SK-N-SH (cell line): ENCODE measurements at regions not wholly inside any gene's neighbourhood (a gene's known extent, or its start where the extent isn't known, plus 50 kb on each side); places are given as distances from the start of the nearest gene placed in this dataset.
A peak's percentile ranks its signal among the peaks of the same experiment; 100 is the strongest.

ENCODE experiments used
- CTCF ChIA-PET: fragments of 300-600, 350-600 bp; formaldehyde crosslinking; extraction: SDS; loops from one replicate; lab custom pipeline; 2021; lab: Yijun Ruan, JAX
- POLR2A ChIA-PET: fragments of 350-600 bp; sonication (Branson Sonifier 250); formaldehyde crosslinking; extraction: SDS; loops from one replicate; lab custom pipeline; 2020; ENCODE audit warnings: antibody characterized with exemption, inconsistent platforms; lab: Yijun Ruan, JAX
- DNase-seq: peaks from one replicate; pipeline ENCODE4 v3.0.0; 2012
- H2AFZ ChIP-seq: fragments of 200-600 bp; sonication (generic); 2 replicates; pipeline ENCODE4 v1.8.1; 2016; ENCODE audit warnings: antibody characterized with exemption, mild to moderate bottlenecking, low read depth
- H3F3A ChIP-seq: fragments of 200-600 bp; sonication (generic); replicated peaks from 2 replicates; pipeline ENCODE3; 2016; ENCODE audit warnings: antibody characterized with exemption, mild to moderate bottlenecking; ENCODE audit not compliant: insufficient read depth
- H3K27ac ChIP-seq, 2 experiments: fragments of 200-500 bp in 1 of 2; fragments of 200-600 bp in 1 of 2; sonication (Bioruptor generic) in 1 of 2; sonication (generic), shearing (Covaris generic) in 1 of 2; 2 replicates each; pipeline versions ENCODE4 v1.5.1 to v1.6.1; 2014 to 2016; ENCODE audit warnings: low read depth in 2 of 2, inconsistent platforms in 1 of 2, low read length in 1 of 2, mild to moderate bottlenecking in 1 of 2, mixed read lengths in 1 of 2
- H3K27me3 ChIP-seq: fragments of 200-600 bp; sonication (generic), shearing (Covaris generic); 2 replicates; pipeline ENCODE4 v1.6.1; 2016; ENCODE audit warnings: mixed run types; ENCODE audit not compliant: insufficient read depth
- H3K36me3 ChIP-seq, 2 experiments: fragments of 200-500 bp in 1 of 2; fragments of 200-600 bp in 1 of 2; sonication (Bioruptor generic) in 1 of 2; sonication (generic) in 1 of 2; replicated peaks in 1 of 2; 2 replicates each; pipeline versions ENCODE3 to v1.5.1; 2014 to 2016; ENCODE audit warnings: low read length in 1 of 2, mild to moderate bottlenecking in 1 of 2; ENCODE audit not compliant: insufficient read depth in 2 of 2, control insufficient read depth in 1 of 2
- H3K4me1 ChIP-seq, 2 experiments: fragments of 200-500 bp in 1 of 2; fragments of 200-600 bp in 1 of 2; sonication (Bioruptor generic) in 1 of 2; sonication (generic), shearing (Covaris generic) in 1 of 2; 2 replicates each; pipeline versions ENCODE4 v1.5.1 to v1.6.1; 2014 to 2016; ENCODE audit warnings: low read depth in 1 of 2, low read length in 1 of 2, mixed run types in 1 of 2; ENCODE audit not compliant: insufficient read depth in 2 of 2, control insufficient read depth in 1 of 2
- H3K4me2 ChIP-seq: fragments of 200-600 bp; sonication (generic), shearing (Covaris generic); 2 replicates; pipeline ENCODE4 v1.6.1; 2017; ENCODE audit warnings: mixed run types
- H3K4me3 ChIP-seq, 2 experiments: fragments of 200-500 bp in 1 of 2; fragments of 200-600 bp in 1 of 2; sonication (Bioruptor generic) in 1 of 2; sonication (generic), shearing (Covaris generic) in 1 of 2; 2 replicates each; pipeline versions ENCODE4 v1.5.1 to v1.8.1; 2014 to 2016; ENCODE audit warnings: low read depth in 2 of 2, inconsistent platforms in 1 of 2, low read length in 1 of 2, mild to moderate bottlenecking in 1 of 2, mixed read lengths in 1 of 2, moderate library complexity in 1 of 2
- H3K79me2 ChIP-seq: fragments of 200-600 bp; sonication (generic); 2 replicates; pipeline ENCODE4 v1.8.1; 2017; ENCODE audit warnings: mild to moderate bottlenecking; ENCODE audit not compliant: insufficient read depth
- H3K9ac ChIP-seq: fragments of 200-600 bp; sonication (generic); 2 replicates; pipeline ENCODE4 v1.6.1; 2017; ENCODE audit warnings: mixed run types
- H3K9me2 ChIP-seq: fragments of 200-600 bp; sonication (generic); 2 replicates; pipeline ENCODE4 v1.6.1; 2017; ENCODE audit warnings: mixed run types
- H3K9me3 ChIP-seq: fragments of 200-600 bp; sonication (generic); 2 replicates; pipeline ENCODE4 v1.6.1; 2017; ENCODE audit warnings: mixed run types, mild to moderate bottlenecking, moderate library complexity
- H4K20me1 ChIP-seq: fragments of 200-600 bp; sonication (generic); 2 replicates; pipeline ENCODE4 v1.6.1; 2017; ENCODE audit warnings: mild to moderate bottlenecking, mixed run types; ENCODE audit not compliant: insufficient read depth
- CTCF ChIP-seq: fragments of 200-600 bp; sonication (generic); IDR thresholded peaks from 2 replicates; pipeline ENCODE4 v1.6.1; 2017; ENCODE audit warnings: antibody characterized with exemption, mild to moderate bottlenecking, moderate library complexity
- FOSL2 ChIP-seq: IDR thresholded peaks from 2 replicates; pipeline ENCODE4 v1.4.0; 2012; ENCODE audit warnings: low read depth, mild to moderate bottlenecking, moderate library complexity, borderline replicate concordance
- FOXJ3 ChIP-seq: sonication (generic); formaldehyde crosslinking; IDR thresholded peaks from 2 replicates; pipeline ENCODE4 v1.5.1; 2020; ENCODE audit warnings: mild to moderate bottlenecking, missing genetic modification reagents
- FOXM1 ChIP-seq: IDR thresholded peaks from 2 replicates; pipeline ENCODE4 v1.4.0; 2012; ENCODE audit warnings: low read depth, mild to moderate bottlenecking
- GATA2 ChIP-seq: sonication (generic); formaldehyde crosslinking; IDR thresholded peaks from 2 replicates; pipeline ENCODE4 v1.5.0; 2020; ENCODE audit warnings: mild to moderate bottlenecking, missing genetic modification reagents
- JUND ChIP-seq: IDR thresholded peaks from 2 replicates; pipeline ENCODE4 v1.4.0; 2012
- MEF2A ChIP-seq: IDR thresholded peaks from 2 replicates; pipeline ENCODE4 v1.4.0; 2012; ENCODE audit warnings: low read depth, borderline replicate concordance
- NFIC ChIP-seq: IDR thresholded peaks from 2 replicates; pipeline ENCODE4 v1.4.0; 2012; ENCODE audit warnings: borderline replicate concordance
- RCOR1 ChIP-seq: fragments of 150-350 bp; IDR thresholded peaks from 2 replicates; pipeline ENCODE4 v1.6.1; 2017; ENCODE audit warnings: antibody characterized with exemption, low read length
- REST ChIP-seq: IDR thresholded peaks from 2 replicates; pipeline ENCODE4 v1.6.1; 2012; ENCODE audit warnings: mild to moderate bottlenecking, low read depth, low read length, moderate library complexity
- RFX5 ChIP-seq: IDR thresholded peaks from 2 replicates; pipeline ENCODE4 v1.6.1; 2012; ENCODE audit warnings: mild to moderate bottlenecking, improper control_type of control experiment, low read length
- SIN3A ChIP-seq: IDR thresholded peaks from 2 replicates; pipeline ENCODE4 v1.6.1; 2012; ENCODE audit warnings: low read depth, mild to moderate bottlenecking, low read length, moderate library complexity, borderline replicate concordance
- SMC3 ChIP-seq: IDR thresholded peaks from 2 replicates; pipeline ENCODE4 v1.6.1; 2012; ENCODE audit warnings: low read depth, low read length, improper control_type of control experiment
- TAF1 ChIP-seq: IDR thresholded peaks from 2 replicates; pipeline ENCODE4 v1.6.1; 2012; ENCODE audit warnings: low read depth, mild to moderate bottlenecking, low read length, moderate library complexity, borderline replicate concordance
- TCF12 ChIP-seq: IDR thresholded peaks from 2 replicates; pipeline ENCODE4 v1.4.0; 2012
- USF1 ChIP-seq: IDR thresholded peaks from 2 replicates; pipeline ENCODE4 v1.4.0; 2012; ENCODE audit warnings: low read depth, borderline replicate concordance
- USF2 ChIP-seq: fragments of 150-350 bp; IDR thresholded peaks from 2 replicates; pipeline ENCODE4 v1.6.1; 2017; ENCODE audit warnings: antibody characterized with exemption, low read length, low read depth, borderline replicate concordance
- YY1 ChIP-seq: IDR thresholded peaks from 2 replicates; pipeline ENCODE4 v1.4.0; 2012; ENCODE audit warnings: low read depth, mild to moderate bottlenecking
- WGBS: methylation state at CpG from one replicate; pipeline ENCODE4 v1.1.6; 2017; ENCODE audit warnings: low lambda C conversion rate; 5-methylcytosine and 5-hydroxymethylcytosine counted together

- H2AFZ ChIP-seq, result no peak overlapping the region
- DNase-seq, result no peak
- no peaks in the 10 kb centered on the region for H3K9me3 ChIP-seq
- no peaks in the 10 kb centered on the region for H3F3A ChIP-seq
- H4K20me1 ChIP-seq, result no peaks in the 10 kb centered on the region
- ChIA-PET POLR2A (no interaction called here), CTCF (no interaction called here)
- H3K27me3 ChIP-seq, result no peaks in the 10 kb centered on the region
- H3K9ac ChIP-seq, result no peak overlapping the region
- H3K4me1 ChIP-seq, result peaks cover 0 to 7% of the 10 kb centered on the region in 2 experiments; a peak in 1 of 4 replicates
- H3K36me3 ChIP-seq, result no peaks in the 10 kb centered on the region
- no peak overlapping the region for H3K4me2 ChIP-seq
- no peak overlapping the region for H3K4me3 ChIP-seq
- no peaks in the 10 kb centered on the region for H3K9me2 ChIP-seq
- H3K27ac ChIP-seq, result no peak overlapping the region
- TF ChIP-seq JUND (no peak), REST (no peak), USF2 (no peak), USF1 (no peak), GATA2 (CRISPR knock-in tag) (no peak), FOXJ3 (CRISPR knock-in tag) (no peak)
- no peaks in the 10 kb centered on the region for H3K79me2 ChIP-seq
- 24% methylated on average over 6 of the region's 6 CpGs for WGBS
These were observed 617.1 kb downstream of the BRD1 start for GRCh38 chr22:49210606-49211005.

GRCh38 chr22:49209452-49210195 is 618.0 kb downstream of the BRD1 start:
- Histone ChIP-seq H3K9me2 (no peaks in the 10 kb centered on the region), H3K9ac (no peak overlapping the region), H3F3A (no peaks in the 10 kb centered on the region), H3K4me2 (no peak overlapping the region), H3K27ac (no peak overlapping the region), H3K9me3 (no peaks in the 10 kb centered on the region), H3K79me2 (no peaks in the 10 kb centered on the region), H3K27me3 (no peaks in the 10 kb centered on the region; the same call in 1 of the 2 replicates), H4K20me1 (no peaks in the 10 kb centered on the region), H2AFZ (no peak overlapping the region), H3K4me1 (peaks cover 0 to 7% of the 10 kb centered on the region in 2 experiments; a peak in 1 of 4 replicates), H3K36me3 (no peaks in the 10 kb centered on the region), H3K4me3 (no peak overlapping the region)
- WGBS, result 2% methylated on average over 14 of the region's 15 CpGs
- peak; percentile 54 for DNase-seq
- CTCF ChIA-PET, result interaction anchor here (1.3 kb wide), 1 partner anchor 12 kb away, joined by 3 read pairs; no protein-coding TSS in a partner anchor
- POLR2A ChIA-PET, result no interaction called here
- no peak for TF ChIP-seq USF1
- no peak for TF ChIP-seq YY1
- TF ChIP-seq CTCF, result no peak
- TF ChIP-seq FOSL2, result no peak
- TF ChIP-seq FOXM1, result no peak
- TF ChIP-seq SIN3A, result no peak
- TF ChIP-seq SMC3, result no peak
- no peak for TF ChIP-seq RCOR1
- TF ChIP-seq NFIC, result no peak
- TF ChIP-seq TCF12, result no peak
- no peak for TF ChIP-seq TAF1
- no peak for TF ChIP-seq FOXJ3 (CRISPR knock-in tag)
- TF ChIP-seq MEF2A, result no peak
- TF ChIP-seq RFX5, result no peak
